Tibial nerve (tissue), 4 donors: ENCODE measurements at regions not wholly inside any gene's neighbourhood (a gene's known extent, or its start where the extent isn't known, plus 50 kb on each side); places are given as distances from the start of the nearest gene placed in this dataset.

ENCODE experiments used
- CTCF ChIP-seq, 5 experiments: fragments of 200-600 bp in 3 of 5; fragments of 450-650 bp in 2 of 5; sonication (generic) in 3 of 5; IDR thresholded peaks; one replicate each; pipeline ENCODE4 v1.5.1; 2016 to 2019; ENCODE audit warnings: antibody characterized with exemption in 5 of 5, mild to moderate bottlenecking in 3 of 5, moderate library complexity in 2 of 5
- EP300 ChIP-seq, 2 donors: sonication (generic); formaldehyde crosslinking; IDR thresholded peaks; one replicate each; pipeline ENCODE4 v1.6.1; 2017; ENCODE audit warnings: antibody characterized with exemption in 2 of 2, mild to moderate bottlenecking in 1 of 2
- POLR2A ChIP-seq, 2 donors: fragments of 450-650 bp; IDR thresholded peaks; one replicate each; pipeline ENCODE4 v1.6.1; 2017; ENCODE audit warnings: antibody characterized with exemption in 2 of 2, mild to moderate bottlenecking in 2 of 2, moderate library complexity in 2 of 2

- no peak for TF ChIP-seq POLR2A (IDR thresholded peaks at IDR 0.05)
- TF ChIP-seq CTCF (IDR thresholded peaks at IDR 0.05): no peak
- TF ChIP-seq EP300 (IDR thresholded peaks at IDR 0.05): no peak
Measured at GRCh38 chr18:75482880-75483279, 55.4 kb upstream of the SMIM21 start.
